Heart left ventricle (tissue), 16 donors: ENCODE measurements at regions not wholly inside any gene's neighbourhood (a gene's known extent, or its start where the extent isn't known, plus 50 kb on each side); places are given as distances from the start of the nearest gene placed in this dataset.

Source experiments
- ATAC-seq, 4 donors: fragments of 200-7000 bp; cut with Tn5 transposase; one replicate each; pipeline ENCODE4 v1.9.1; 2020 to 2022; ENCODE audit warnings: moderate library complexity in 4 of 4, mild to moderate bottlenecking in 3 of 4, moderate number of reproducible peaks in 1 of 4
- DNase-seq, 5 donors: peaks; one replicate each; pipeline ENCODE4 v3.0.0-alpha.2; 2020
- H3K27ac ChIP-seq, 12 donors: fragments of 200-600 bp; sonication (generic) in 4 of 12; one replicate each; pipeline versions ENCODE4 v1.5.0 to v1.8.0; 2016 to 2022; ENCODE audit warnings: mild to moderate bottlenecking in 2 of 12
- H3K27me3 ChIP-seq, 9 donors: fragments of 200-600 bp; sonication (generic) in 2 of 9; one replicate each; pipeline versions ENCODE4 v1.5.1 to v1.8.0; 2016 to 2022; ENCODE audit warnings: mild to moderate bottlenecking in 3 of 9
- H3K36me3 ChIP-seq, 9 donors: fragments of 200-600 bp; sonication (generic) in 2 of 9; one replicate each; pipeline versions ENCODE4 v1.5.0 to v1.8.0; 2018 to 2022; ENCODE audit warnings: mild to moderate bottlenecking in 2 of 9
- H3K4me1 ChIP-seq, 12 donors: fragments of 200-600 bp; sonication (generic) in 4 of 12; one replicate each; pipeline versions ENCODE4 v1.5.0 to v1.8.0; 2016 to 2022; ENCODE audit warnings: mild to moderate bottlenecking in 3 of 12
- H3K4me3 ChIP-seq, 12 donors: fragments of 200-600 bp; sonication (generic) in 4 of 12; one replicate each; pipeline versions ENCODE4 v1.5.0 to v1.8.0; 2017 to 2022; ENCODE audit warnings: mild to moderate bottlenecking in 9 of 12, moderate library complexity in 4 of 12
- H3K9me3 ChIP-seq, 12 donors: fragments of 200-600 bp; sonication (generic) in 4 of 12; one replicate each; pipeline versions ENCODE4 v1.5.0 to v1.8.0; 2016 to 2022; ENCODE audit warnings: mild to moderate bottlenecking in 1 of 12
- POLR2A ChIP-seq, 2 donors: fragments of 450-650 bp; IDR thresholded peaks; one replicate each; pipeline ENCODE4 v1.6.1; 2017; ENCODE audit warnings: antibody characterized with exemption in 2 of 2, mild to moderate bottlenecking in 2 of 2, moderate library complexity in 2 of 2
- WGBS, 4 donors: extraction: QIAGEN DNeasy Blood & Tissue Kit in 2 of 4; methylation state at CpG; one replicate each; pipeline versions ENCODE4 v1.1.5 to v1.1.7; 2013 to 2018; 5-methylcytosine and 5-hydroxymethylcytosine counted together
- intact Hi-C, 10 donors: fragments of 100-400 bp; cut with DNase I; formaldehyde crosslinking; loops; one replicate each; pipeline versions ENCODE4 v1.11.1 to v1.14.2; 2022
- TF ChIP-seq, protein P1 (sequence below), 12 donors: fragments of 200-600 bp; sonication (generic) in 4 of 12; IDR thresholded peaks; one replicate each; pipeline versions ENCODE4 v1.5.0 to v1.8.0; 2018 to 2022; ENCODE audit warnings: antibody characterized with exemption in 12 of 12, mild to moderate bottlenecking in 5 of 12
- donor health status: ischemic (EF 13 %, LVEDD 7.1; RV severe dilation, severe dysfunction).
- donor health status: healthy with polysubstance abuse.
- donor health status: DM: no; HTN: yes; CAD: no.
- donor health status: DM: no; HTN: no; CAD: no.
- donor health status: ischemic (EF 25% LVEDD 6.9; RV normal size, moderate dysfunction).
- donor health status: ischemic (EF 25% LVEDD 5.7; RV mildly dilated, moderate dysfunction).
- donor health status: healthy.
- donor health status: DM: yes; HTN: yes; CAD: no.
- donor health status: ischemic (EF 35%, LVEDD 5.7; RV mildly dilated, moderate dysfunction).
- donor health status: nonischemic (EF 11% LVEDD 7.7; RV severe dilation, severe dysfunction).
- donor health status: DM: yes; HTN: yes; CAD: no.
- donor health status: PGD.
- donor health status: ischemic (EF 29% LVEDD 5.4; RV normal size, mild dysfunction).
- donor health status: nonischemic (EF 23%, LVEDD 6.1; RV moderate dilation, normal function).

DNA sequence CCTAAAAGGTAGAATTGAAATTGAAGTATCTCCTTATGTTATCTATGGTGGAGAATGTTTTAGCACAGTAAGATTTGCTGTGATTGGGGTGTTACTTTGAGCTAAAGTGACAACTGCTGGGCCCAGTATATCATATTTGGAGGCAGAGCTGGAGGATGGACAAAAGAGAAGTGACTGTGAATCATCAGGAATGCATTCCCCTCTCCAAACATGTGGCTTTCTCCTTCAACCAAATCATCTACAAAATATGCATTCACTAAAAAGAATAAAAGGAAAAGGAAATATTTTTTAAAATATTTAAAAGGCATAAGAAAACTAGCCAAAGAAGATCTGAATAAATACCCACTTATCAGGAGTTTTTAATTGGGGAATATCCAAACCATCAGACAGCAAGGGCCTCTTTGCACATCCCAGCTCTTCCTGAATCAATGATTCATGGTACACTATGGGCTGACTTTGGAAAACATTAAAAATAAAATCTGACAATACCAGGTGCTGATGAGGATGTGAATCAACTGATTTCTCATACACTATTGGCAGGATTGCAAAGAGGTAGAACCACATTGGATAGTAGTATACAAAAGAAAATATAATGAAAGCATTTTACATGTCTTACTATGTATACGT is 671.7 kb upstream of the NR3C2 start:
- ATAC-seq = no peak
- no peaks in the 10 kb centered on the region for H3K9me3 ChIP-seq

DNA sequence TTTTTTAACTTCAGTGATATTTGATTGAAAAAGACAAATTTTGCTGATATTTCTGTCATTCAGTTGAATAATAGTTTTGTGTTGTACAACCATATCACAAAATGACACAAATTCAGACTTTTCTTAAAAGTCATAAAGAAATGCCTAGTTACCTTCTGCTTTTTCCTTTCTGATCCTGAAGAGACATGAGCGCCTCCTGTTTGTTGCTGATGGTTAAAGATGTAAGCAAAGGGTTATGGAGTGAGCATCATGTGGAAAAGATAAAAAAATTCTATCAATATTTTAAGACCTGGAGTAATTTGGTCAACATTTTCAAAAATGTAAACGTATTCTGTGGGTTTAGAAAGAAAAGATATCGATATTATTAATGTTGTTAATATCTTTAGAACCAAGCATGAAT is 669.9 kb upstream of the NR3C2 start:
- no peak overlapping the region for H3K4me3 ChIP-seq
- DNase-seq = no peak
- H3K9me3 ChIP-seq = no peaks in the 10 kb centered on the region
- TF ChIP-seq, protein P1, sequence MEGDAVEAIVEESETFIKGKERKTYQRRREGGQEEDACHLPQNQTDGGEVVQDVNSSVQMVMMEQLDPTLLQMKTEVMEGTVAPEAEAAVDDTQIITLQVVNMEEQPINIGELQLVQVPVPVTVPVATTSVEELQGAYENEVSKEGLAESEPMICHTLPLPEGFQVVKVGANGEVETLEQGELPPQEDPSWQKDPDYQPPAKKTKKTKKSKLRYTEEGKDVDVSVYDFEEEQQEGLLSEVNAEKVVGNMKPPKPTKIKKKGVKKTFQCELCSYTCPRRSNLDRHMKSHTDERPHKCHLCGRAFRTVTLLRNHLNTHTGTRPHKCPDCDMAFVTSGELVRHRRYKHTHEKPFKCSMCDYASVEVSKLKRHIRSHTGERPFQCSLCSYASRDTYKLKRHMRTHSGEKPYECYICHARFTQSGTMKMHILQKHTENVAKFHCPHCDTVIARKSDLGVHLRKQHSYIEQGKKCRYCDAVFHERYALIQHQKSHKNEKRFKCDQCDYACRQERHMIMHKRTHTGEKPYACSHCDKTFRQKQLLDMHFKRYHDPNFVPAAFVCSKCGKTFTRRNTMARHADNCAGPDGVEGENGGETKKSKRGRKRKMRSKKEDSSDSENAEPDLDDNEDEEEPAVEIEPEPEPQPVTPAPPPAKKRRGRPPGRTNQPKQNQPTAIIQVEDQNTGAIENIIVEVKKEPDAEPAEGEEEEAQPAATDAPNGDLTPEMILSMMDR (IDR thresholded peaks at IDR 0.05) = no peak
- TF ChIP-seq POLR2A (IDR thresholded peaks at IDR 0.05) = no peak
- no peaks in the 10 kb centered on the region for H3K36me3 ChIP-seq
- H3K4me1 ChIP-seq = no peaks in the 10 kb centered on the region
- WGBS, 4 donors = 69 to 88% (median 86%) methylated on average over 3 of the region's 3 CpGs
- no peak overlapping the region for H3K27ac ChIP-seq
- no peaks in the 10 kb centered on the region for H3K27me3 ChIP-seq
- ATAC-seq = no peak
- intact Hi-C loops = no loop called here

More for the DNA sequence above, 671.7 kb upstream of the NR3C2 start:
- Histone ChIP-seq H3K27me3 (no peaks in the 10 kb centered on the region), H3K4me1 (no peaks in the 10 kb centered on the region), H3K27ac (no peak overlapping the region), H3K36me3 (no peaks in the 10 kb centered on the region), H3K4me3 (no peak overlapping the region)
- WGBS, 4 donors = 95 to 98% (median 96%) methylated on average over 1 of the region's 1 CpG
- intact Hi-C loops = no loop called here
- DNase-seq = no peak
- TF ChIP-seq, protein P1 (IDR thresholded peaks at IDR 0.05) = no peak
- no peak for TF ChIP-seq POLR2A (IDR thresholded peaks at IDR 0.05)

DNA sequence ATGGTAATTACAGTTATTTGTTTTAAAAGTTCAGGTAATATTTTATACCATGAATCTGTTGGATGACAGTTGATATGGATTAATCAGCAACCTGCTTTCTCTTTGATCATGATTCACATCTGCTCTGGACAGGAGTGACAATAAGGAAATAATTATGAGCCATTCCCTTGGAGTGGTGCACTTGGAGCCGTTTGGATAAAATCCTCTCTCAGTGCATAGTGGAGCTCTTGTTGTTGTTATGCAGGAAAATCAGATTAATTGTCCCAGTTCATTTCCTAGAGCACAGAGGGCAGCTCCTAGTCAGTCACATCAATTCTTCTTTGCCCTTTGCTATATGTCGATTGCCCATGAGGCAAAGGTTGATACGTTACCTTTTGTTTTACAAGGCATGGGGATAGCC is 668.3 kb upstream of the NR3C2 start:
- WGBS, 4 donors = 79 to 86% (median 82%) methylated on average over 3 of the region's 3 CpGs
- ATAC-seq = no peak
- H3K4me3 ChIP-seq = no peak overlapping the region
- DNase-seq = no peak
- TF ChIP-seq, protein P1 (IDR thresholded peaks at IDR 0.05) = no peak
- TF ChIP-seq POLR2A (IDR thresholded peaks at IDR 0.05) = no peak
- H3K4me1 ChIP-seq = no peaks in the 10 kb centered on the region
- H3K27ac ChIP-seq = no peak overlapping the region
- H3K9me3 ChIP-seq = no peaks in the 10 kb centered on the region
- no peaks in the 10 kb centered on the region for H3K27me3 ChIP-seq
- intact Hi-C loops = no loop called here
- no peaks in the 10 kb centered on the region for H3K36me3 ChIP-seq

DNA sequence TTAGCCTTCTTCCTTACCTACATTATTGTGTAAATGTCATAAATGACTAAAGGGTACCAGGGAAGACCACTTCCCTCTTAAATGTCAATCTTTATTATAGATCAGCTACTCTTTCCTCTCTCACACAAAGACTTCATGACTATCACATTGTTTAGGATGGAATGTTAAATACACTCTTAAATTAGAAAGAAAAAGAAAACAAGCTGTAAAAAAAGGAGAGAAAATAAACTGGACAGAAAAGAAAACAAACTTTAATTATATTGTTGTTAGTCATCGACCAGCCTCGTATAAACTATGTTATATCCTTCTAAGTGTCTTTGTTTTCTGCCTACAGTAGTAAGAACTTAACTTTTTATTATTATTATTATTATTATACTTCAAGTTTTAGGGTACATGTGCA is 666.4 kb upstream of the NR3C2 start:
- no peak overlapping the region for H3K4me3 ChIP-seq
- no peaks in the 10 kb centered on the region for H3K36me3 ChIP-seq
- H3K27ac ChIP-seq = no peak overlapping the region
- DNase-seq = no peak
- no peaks in the 10 kb centered on the region for H3K9me3 ChIP-seq
- 79 to 86% (median 83%) methylated on average over 2 of the region's 2 CpGs for WGBS, 4 donors
- H3K27me3 ChIP-seq = no peaks in the 10 kb centered on the region
- ATAC-seq = no peak
- TF ChIP-seq POLR2A (IDR thresholded peaks at IDR 0.05) = no peak
- TF ChIP-seq, protein P1 (IDR thresholded peaks at IDR 0.05) = no peak
- intact Hi-C loops = no loop called here
- no peaks in the 10 kb centered on the region for H3K4me1 ChIP-seq
